Suprapubic skin (tissue), 4 donors: ENCODE measurements at regions not wholly inside any gene's neighbourhood (a gene's known extent, or its start where the extent isn't known, plus 50 kb on each side); places are given as distances from the start of the nearest gene placed in this dataset.

Experiments
- DNase-seq, 2 donors: peaks; one replicate each; pipeline ENCODE4 v3.0.0-alpha.2; 2019; ENCODE audit warnings: low spot score in 2 of 2
- H3K27ac ChIP-seq: fragments of 200-600 bp; sonication (generic); one replicate; pipeline ENCODE4 v1.5.1; 2019
- H3K27me3 ChIP-seq: fragments of 200-600 bp; sonication (generic); one replicate; pipeline ENCODE4 v1.5.1; 2019
- H3K36me3 ChIP-seq: fragments of 200-600 bp; sonication (generic); one replicate; pipeline ENCODE4 v1.5.1; 2019
- H3K4me1 ChIP-seq: fragments of 200-600 bp; sonication (generic); one replicate; pipeline ENCODE4 v1.5.1; 2019
- H3K4me3 ChIP-seq: fragments of 200-600 bp; sonication (generic); one replicate; pipeline ENCODE4 v1.5.1; 2019; ENCODE audit warnings: mild to moderate bottlenecking
- H3K9me3 ChIP-seq: fragments of 200-600 bp; sonication (generic); one replicate; pipeline ENCODE4 v1.5.1; 2019
- CTCF ChIP-seq, 2 donors: fragments of 200-600 bp in 1 of 2; fragments of 450-650 bp in 1 of 2; sonication (generic) in 1 of 2; IDR thresholded peaks; one replicate each; pipeline ENCODE4 v1.5.1; 2016 to 2019; ENCODE audit warnings: antibody characterized with exemption in 2 of 2, mild to moderate bottlenecking in 1 of 2, moderate library complexity in 1 of 2
- EP300 ChIP-seq: sonication (generic); formaldehyde crosslinking; IDR thresholded peaks from one replicate; pipeline ENCODE4 v1.6.1; 2017; ENCODE audit warnings: antibody characterized with exemption
- POLR2A ChIP-seq, 2 donors: fragments of 450-650 bp; IDR thresholded peaks; one replicate each; pipeline ENCODE4 v1.6.1; 2017; ENCODE audit warnings: antibody characterized with exemption in 2 of 2, mild to moderate bottlenecking in 2 of 2, moderate library complexity in 2 of 2
- POLR2AphosphoS5 ChIP-seq, 3 donors: sonication (generic); formaldehyde crosslinking; IDR thresholded peaks; one replicate each; pipeline ENCODE4 v1.6.1; 2017; ENCODE audit warnings: antibody characterized with exemption in 3 of 3
- WGBS: methylation state at CpG from one replicate; pipeline ENCODE4 v1.1.5; 2018; 5-methylcytosine and 5-hydroxymethylcytosine counted together

- Histone ChIP-seq H3K27me3 (peaks cover 2% of the 10 kb centered on the region), H3K36me3 (no peaks in the 10 kb centered on the region), H3K9me3 (no peaks in the 10 kb centered on the region), H3K4me3 (no peak overlapping the region), H3K4me1 (no peaks in the 10 kb centered on the region), H3K27ac (no peak overlapping the region)
- WGBS: 56% methylated on average over 4 of the region's 4 CpGs
- TF ChIP-seq POLR2A (IDR thresholded peaks at IDR 0.05): no peak
- no peak for TF ChIP-seq CTCF (IDR thresholded peaks at IDR 0.05)
- TF ChIP-seq EP300: no peak
- TF ChIP-seq POLR2AphosphoS5 (IDR thresholded peaks at IDR 0.05): no peak
- no peak for DNase-seq
Observed at GRCh38 chr6:125678601-125679000, 70.8 kb upstream of the HEY2 start.

GRCh38 chr6:125679128-125679527, 70.3 kb upstream of the HEY2 start:
- H3K27ac ChIP-seq: no peak overlapping the region
- no peak for DNase-seq
- TF ChIP-seq EP300 (no peak), POLR2A (IDR thresholded peaks at IDR 0.05) (no peak), POLR2AphosphoS5 (IDR thresholded peaks at IDR 0.05) (no peak), CTCF (IDR thresholded peaks at IDR 0.05) (no peak)
- H3K9me3 ChIP-seq: no peaks in the 10 kb centered on the region
- no peaks in the 10 kb centered on the region for H3K36me3 ChIP-seq
- H3K4me1 ChIP-seq: no peaks in the 10 kb centered on the region
- H3K4me3 ChIP-seq: no peak overlapping the region
- H3K27me3 ChIP-seq: peaks cover 2% of the 10 kb centered on the region
- 51% methylated on average over 4 of the region's 4 CpGs for WGBS

- Histone ChIP-seq H3K27ac (no peak overlapping the region), H3K9me3 (no peaks in the 10 kb centered on the region), H3K27me3 (peaks cover 2% of the 10 kb centered on the region), H3K36me3 (no peaks in the 10 kb centered on the region), H3K4me1 (no peaks in the 10 kb centered on the region), H3K4me3 (no peak overlapping the region)
- WGBS: 39% methylated on average over 2 of the region's 2 CpGs
- TF ChIP-seq CTCF (IDR thresholded peaks at IDR 0.05) (no peak), POLR2A (IDR thresholded peaks at IDR 0.05) (no peak), POLR2AphosphoS5 (IDR thresholded peaks at IDR 0.05) (no peak), EP300 (no peak)
- no peak for DNase-seq
Observed at GRCh38 chr6:125679651-125680050, 69.8 kb upstream of the HEY2 start.

- H3K9me3 ChIP-seq: no peaks in the 10 kb centered on the region
- no peak overlapping the region for H3K4me3 ChIP-seq
- H3K4me1 ChIP-seq: no peaks in the 10 kb centered on the region
- TF ChIP-seq POLR2AphosphoS5 (IDR thresholded peaks at IDR 0.05) (no peak), EP300 (no peak)
- H3K27me3 ChIP-seq: peaks cover 2% of the 10 kb centered on the region
- no peak overlapping the region for H3K27ac ChIP-seq
- no peaks in the 10 kb centered on the region for H3K36me3 ChIP-seq
- DNase-seq: no peak
Observed at GRCh38 chr6:125682939-125683338, 66.5 kb upstream of the HEY2 start.

GRCh38 chr6:125688138-125688537, 61.3 kb upstream of the HEY2 start:
- Histone ChIP-seq H3K27ac (no peak overlapping the region), H3K9me3 (no peaks in the 10 kb centered on the region), H3K4me3 (no peak overlapping the region), H3K4me1 (no peaks in the 10 kb centered on the region), H3K27me3 (no peaks in the 10 kb centered on the region), H3K36me3 (no peaks in the 10 kb centered on the region)
- WGBS: 97% methylated on average over 1 of the region's 1 CpG
- TF ChIP-seq POLR2AphosphoS5 (IDR thresholded peaks at IDR 0.05): no peak
- DNase-seq: no peak

- no peaks in the 10 kb centered on the region for H3K4me1 ChIP-seq
- TF ChIP-seq POLR2AphosphoS5 (IDR thresholded peaks at IDR 0.05): no peak
- TF ChIP-seq EP300: no peak
- no peak for TF ChIP-seq POLR2A (IDR thresholded peaks at IDR 0.05)
- TF ChIP-seq CTCF (IDR thresholded peaks at IDR 0.05): no peak
- no peak for DNase-seq
- 0% methylated on average over 1 of the region's 1 CpG for WGBS
- no peak overlapping the region for H3K4me3 ChIP-seq
- no peak overlapping the region for H3K27ac ChIP-seq
- H3K36me3 ChIP-seq: no peaks in the 10 kb centered on the region
- H3K9me3 ChIP-seq: no peaks in the 10 kb centered on the region
- no peaks in the 10 kb centered on the region for H3K27me3 ChIP-seq
Observed at GRCh38 chr6:125693480-125693879, 56.0 kb upstream of the HEY2 start.
